SH-SY5Y (cell line): ENCODE measurements at regions not wholly inside any gene's neighbourhood (a gene's known extent, or its start where the extent isn't known, plus 50 kb on each side); places are given as distances from the start of the nearest gene placed in this dataset.

Experiments
- GATA2 ChIP-seq: IDR thresholded peaks from 2 replicates; pipeline ENCODE4 v1.6.1; 2011; ENCODE audit warnings: mild to moderate bottlenecking, low read depth, low read length
- GATA3 ChIP-seq: IDR thresholded peaks from 2 replicates; pipeline ENCODE4 v1.6.1; 2011; ENCODE audit warnings: low read depth, mild to moderate bottlenecking, low read length, moderate library complexity

GRCh38 chr1:60461925-60462595, 388.5 kb upstream of the C1orf87 start:
- TF ChIP-seq GATA2 (no peak), GATA3 (no peak)

- no peak for TF ChIP-seq GATA3
- TF ChIP-seq GATA2, result no peak
Measured at GRCh38 chr1:60458111-60458510, 384.5 kb upstream of the C1orf87 start.

GRCh38 chr1:60449876-60450275, 376.3 kb upstream of the C1orf87 start:
- no peak for TF ChIP-seq GATA3
- TF ChIP-seq GATA2, result no peak

- TF ChIP-seq GATA2, result no peak
- no peak for TF ChIP-seq GATA3
Measured at GRCh38 chr1:60448850-60449249, 375.3 kb upstream of the C1orf87 start.

GRCh38 chr1:60444680-60445079, 371.1 kb upstream of the C1orf87 start:
- TF ChIP-seq GATA2 (no peak), GATA3 (no peak)

- TF ChIP-seq GATA2 (no peak), GATA3 (no peak)
Measured at GRCh38 chr1:60436186-60436585, 362.6 kb upstream of the C1orf87 start.

GRCh38 chr1:60431593-60431992, 358.0 kb upstream of the C1orf87 start:
- TF ChIP-seq GATA3 (no peak), GATA2 (no peak)

- TF ChIP-seq GATA2 (no peak), GATA3 (no peak)
Measured at GRCh38 chr1:60430375-60430774, 356.8 kb upstream of the C1orf87 start.

- TF ChIP-seq GATA2 (no peak), GATA3 (no peak)
Measured at GRCh38 chr1:60428127-60428526, 354.6 kb upstream of the C1orf87 start.

- no peak for TF ChIP-seq GATA2
- no peak for TF ChIP-seq GATA3
Measured at GRCh38 chr1:60427701-60428100, 354.1 kb upstream of the C1orf87 start.

GRCh38 chr1:60427194-60427593, 353.6 kb upstream of the C1orf87 start:
- no peak for TF ChIP-seq GATA3
- no peak for TF ChIP-seq GATA2

- TF ChIP-seq GATA2 (no peak), GATA3 (no peak)
Measured at GRCh38 chr1:60425528-60425927, 352.0 kb upstream of the C1orf87 start.

- TF ChIP-seq GATA3, result no peak
- TF ChIP-seq GATA2, result no peak
Measured at GRCh38 chr1:60423146-60423780, 349.7 kb upstream of the C1orf87 start.

- TF ChIP-seq GATA3 (no peak), GATA2 (no peak)
Measured at GRCh38 chr1:60421965-60422364, 348.4 kb upstream of the C1orf87 start.

GRCh38 chr1:60419023-60419422, 345.5 kb upstream of the C1orf87 start:
- TF ChIP-seq GATA2, result no peak
- TF ChIP-seq GATA3, result no peak

GRCh38 chr1:60415696-60416095, 342.1 kb upstream of the C1orf87 start:
- TF ChIP-seq GATA2, result no peak
- TF ChIP-seq GATA3, result no peak
